ENCODE measurements at regions not wholly inside any gene's neighbourhood (a gene's known extent, or its start where the extent isn't known, plus 50 kb on each side); places are given as distances from the start of the nearest gene placed in this dataset.
"Not testable (repeated sequence)": the region's sequence is repeated elsewhere in the genome, so short reads cannot be mapped to it uniquely, and the experiment has no call there.

- DNase-seq, result no peak
These were observed 74.7 kb upstream of the TBL1X start for GRCh38 chrX:9390121-9390520.

- no peak for DNase-seq
These were observed 74.0 kb upstream of the TBL1X start for GRCh38 chrX:9390693-9391368.

- DNase-seq, result no peak
These were observed 72.4 kb upstream of the TBL1X start for GRCh38 chrX:9392445-9392844.

- no peak for DNase-seq
These were observed 71.3 kb upstream of the TBL1X start for GRCh38 chrX:9393571-9393970.

GRCh38 chrX:9394212-9394611 lies 70.6 kb upstream of the TBL1X start:
- DNase-seq, result no peak

GRCh38 chrX:9396930-9397329 lies 67.9 kb upstream of the TBL1X start:
- DNase-seq, result no peak

GRCh38 chrX:9401051-9401450 lies 63.8 kb upstream of the TBL1X start:
- DNase-seq, result no peak

GRCh38 chrX:9403374-9403773 lies 61.5 kb upstream of the TBL1X start:
- no peak for DNase-seq

GRCh38 chrX:9405635-9406034 lies 59.2 kb upstream of the TBL1X start:
- not testable (repeated sequence) for DNase-seq

- not testable (repeated sequence) for DNase-seq
These were observed 54.0 kb upstream of the TBL1X start for GRCh38 chrX:9410889-9411288.

- not testable (repeated sequence) for DNase-seq
These were observed 53.2 kb upstream of the TBL1X start for GRCh38 chrX:9411682-9412081.

- DNase-seq, result no peak
These were observed 50.4 kb upstream of the TBL1X start for GRCh38 chrX:9414416-9414815.

All from NCI-H748 treated with DMSO at 0.1 percent for 48 hours (cell line).